ENCODE measurements at regions not wholly inside any gene's neighbourhood (a gene's known extent, or its start where the extent isn't known, plus 50 kb on each side); places are given as distances from the start of the nearest gene placed in this dataset.

GRCh38 chr16:27706156-27706865 is 156.4 kb downstream of the KATNIP start:
- H3K36me3 ChIP-seq (replicated peaks; ENCODE audit: insufficient read depth, low read depth), result no peaks in the 10 kb centered on the region
- no peak overlapping the region for H3K27ac ChIP-seq
- no peaks in the 10 kb centered on the region for H4K20me1 ChIP-seq (ENCODE audit: insufficient read depth, poor library complexity, severe bottlenecking)
- H3K27me3 ChIP-seq, result no peaks in the 10 kb centered on the region
- no peak for DNase-seq (ENCODE audit: low spot score)
- no peaks in the 10 kb centered on the region for H3K9me2 ChIP-seq (replicated peaks; ENCODE audit: insufficient read depth)
- no peak overlapping the region for H3K4me2 ChIP-seq
- WGBS (ENCODE audit: low lambda C conversion rate, missing lambda C conversion rate), result 86% methylated on average over 10 of the region's 10 CpGs
- no peaks in the 10 kb centered on the region for H3K9me3 ChIP-seq (ENCODE audit: low read depth)
- no peak overlapping the region for H2AFZ ChIP-seq
- H3K79me2 ChIP-seq, result no peaks in the 10 kb centered on the region
- no peaks in the 10 kb centered on the region for H3K4me1 ChIP-seq (ENCODE audit: insufficient read depth)
- TF ChIP-seq EZH2phosphoT487 (IDR thresholded peaks at IDR 0.05; ENCODE audit: low read depth, severe bottlenecking, unreplicated experiment) (no peak), EZH2 (IDR thresholded peaks at IDR 0.05; ENCODE audit: borderline replicate concordance) (no peak), CTCF (IDR thresholded peaks at IDR 0.05; ENCODE audit: poor library complexity) (no peak)
- no peak overlapping the region for H3K4me3 ChIP-seq

GRCh38 chr16:27706866-27707685 is 157.1 kb downstream of the KATNIP start:
- no peaks in the 10 kb centered on the region for H4K20me1 ChIP-seq (ENCODE audit: insufficient read depth, poor library complexity, severe bottlenecking)
- TF ChIP-seq EZH2 (IDR thresholded peaks at IDR 0.05; ENCODE audit: borderline replicate concordance) (no peak), CTCF (IDR thresholded peaks at IDR 0.05; ENCODE audit: poor library complexity) (no peak), EZH2phosphoT487 (IDR thresholded peaks at IDR 0.05; ENCODE audit: low read depth, severe bottlenecking, unreplicated experiment) (no peak)
- no peaks in the 10 kb centered on the region for H3K9me3 ChIP-seq (ENCODE audit: low read depth)
- H3K4me3 ChIP-seq, result no peak overlapping the region
- H3K36me3 ChIP-seq (replicated peaks; ENCODE audit: insufficient read depth, low read depth), result no peaks in the 10 kb centered on the region
- H3K27me3 ChIP-seq, result no peaks in the 10 kb centered on the region
- DNase-seq (ENCODE audit: low spot score), result no peak
- no peak overlapping the region for H2AFZ ChIP-seq
- 93% methylated on average over 16 of the region's 16 CpGs for WGBS (ENCODE audit: low lambda C conversion rate, missing lambda C conversion rate)
- H3K9me2 ChIP-seq (replicated peaks; ENCODE audit: insufficient read depth), result no peaks in the 10 kb centered on the region
- no peak overlapping the region for H3K27ac ChIP-seq
- no peaks in the 10 kb centered on the region for H3K4me1 ChIP-seq (ENCODE audit: insufficient read depth)
- H3K4me2 ChIP-seq, result no peak overlapping the region
- H3K79me2 ChIP-seq, result no peaks in the 10 kb centered on the region

- TF ChIP-seq CTCF (IDR thresholded peaks at IDR 0.05; ENCODE audit: poor library complexity) (no peak), EZH2 (IDR thresholded peaks at IDR 0.05; ENCODE audit: borderline replicate concordance) (no peak), EZH2phosphoT487 (IDR thresholded peaks at IDR 0.05; ENCODE audit: low read depth, severe bottlenecking, unreplicated experiment) (no peak)
- Histone ChIP-seq H2AFZ (no peak overlapping the region), H3K4me3 (no peak overlapping the region), H3K79me2 (no peaks in the 10 kb centered on the region), H3K27ac (no peak overlapping the region), H3K9me2 (replicated peaks; ENCODE audit: insufficient read depth) (no peaks in the 10 kb centered on the region), H3K4me1 (ENCODE audit: insufficient read depth) (no peaks in the 10 kb centered on the region), H3K9me3 (ENCODE audit: low read depth) (no peaks in the 10 kb centered on the region), H3K27me3 (no peaks in the 10 kb centered on the region), H3K4me2 (no peak overlapping the region), H4K20me1 (ENCODE audit: insufficient read depth, poor library complexity, severe bottlenecking) (no peaks in the 10 kb centered on the region), H3K36me3 (replicated peaks; ENCODE audit: insufficient read depth, low read depth) (no peaks in the 10 kb centered on the region)
- WGBS (ENCODE audit: low lambda C conversion rate, missing lambda C conversion rate), result 92% methylated on average over 10 of the region's 10 CpGs
- no peak for DNase-seq (ENCODE audit: low spot score)
Measured at GRCh38 chr16:27708651-27709050, 158.7 kb downstream of the KATNIP start.
